Motor neuron (in vitro differentiated cells): ENCODE measurements at regions not wholly inside any gene's neighbourhood (a gene's known extent, or its start where the extent isn't known, plus 50 kb on each side); places are given as distances from the start of the nearest gene placed in this dataset.
"Not testable (repeated sequence)": the region's sequence is repeated elsewhere in the genome, so short reads cannot be mapped to it uniquely, and the experiment has no call there.

Experiments
- ATAC-seq, 8 experiments: fragments of 200-7000 bp; cut with Tn5 transposase; replicated peaks in 6 of 8; 2 replicates each; pipeline ENCODE4 v1.8.0; 2021; ENCODE audit warnings: mild to moderate bottlenecking in 8 of 8, moderate library complexity in 8 of 8
- H3K27ac ChIP-seq, 2 donors: fragments of 250-450 bp; sonication (Bioruptor Pico); 2 replicates each; pipeline ENCODE4 v1.9.0; 2021; ENCODE audit warnings: antibody characterized with exemption in 2 of 2, mild to moderate bottlenecking in 2 of 2, moderate library complexity in 1 of 2
- H3K4me1 ChIP-seq, 2 donors: fragments of 250-450 bp; sonication (Bioruptor Pico); replicated peaks in 1 of 2; 2 replicates each; pipeline ENCODE4 v1.6.1; 2021; ENCODE audit warnings: antibody characterized with exemption in 2 of 2, mild to moderate bottlenecking in 2 of 2, moderate library complexity in 1 of 2
- H3K4me3 ChIP-seq, 5 donors: fragments of 250-450 bp; sonication (Bioruptor Pico); 2 replicates each; pipeline ENCODE4 v1.9.0; 2021; ENCODE audit warnings: antibody characterized with exemption in 5 of 5, mild to moderate bottlenecking in 5 of 5, moderate library complexity in 4 of 5
- WGBS, 10 experiments: fragments of 450-650 bp; shearing (Covaris generic); methylation state at CpG; one replicate each; pipeline ENCODE4 v1.0.0; 2022; 5-methylcytosine and 5-hydroxymethylcytosine counted together
- in situ Hi-C, 9 experiments: fragments of 400-800 bp; cut with MboI; loops; one replicate each; pipeline ENCODE4 v1.15.0; 2021; ENCODE audit warnings: low sequenced_read_pairs in 9 of 9, low pct_unique_long_range_greater_than_20kb in 2 of 9; ENCODE audit not compliant: unreplicated experiment in 9 of 9

- whole genome bisulfite sequencing, 10 experiments, result 0 to 97% (median 73%) methylated on average over 1 to 4 of the region's 4 CpGs; no CpG with 5 or more reads in 2 of the 10 experiments
- ATAC-seq, result no peak
- Histone ChIP-seq H3K27ac (no peak overlapping the region), H3K4me3 (no peak overlapping the region), H3K4me1 (no peaks in the 10 kb centered on the region)
- in situ Hi-C loops, result no loop called here
Observed at GRCh38 chr7:21338728-21339164, 89.1 kb upstream of the SP4 start.

GRCh38 chr7:21344900-21345299, 83.0 kb upstream of the SP4 start:
- H3K27ac ChIP-seq, H3K4me3 ChIP-seq, ATAC-seq, H3K4me1 ChIP-seq, in situ Hi-C loops: not testable (repeated sequence)
- 0 to 80% (median 51%) methylated on average over 1 to 5 of the region's 7 CpGs; no CpG with 5 or more reads in 3 of the 10 experiments for WGBS, 10 experiments

GRCh38 chr7:21345361-21345760, 82.5 kb upstream of the SP4 start:
- ATAC-seq, result no peak
- H3K4me1 ChIP-seq, result peaks cover 0 to 3% of the 10 kb centered on the region in 2 donors
- in situ Hi-C loops, result no loop called here
- WGBS, 10 experiments, result 25 to 94% (median 80%) methylated on average over 1 to 7 of the region's 9 CpGs; no CpG with 5 or more reads in 3 of the 10 experiments
- no peak overlapping the region for H3K4me3 ChIP-seq
- no peak overlapping the region for H3K27ac ChIP-seq

DNA sequence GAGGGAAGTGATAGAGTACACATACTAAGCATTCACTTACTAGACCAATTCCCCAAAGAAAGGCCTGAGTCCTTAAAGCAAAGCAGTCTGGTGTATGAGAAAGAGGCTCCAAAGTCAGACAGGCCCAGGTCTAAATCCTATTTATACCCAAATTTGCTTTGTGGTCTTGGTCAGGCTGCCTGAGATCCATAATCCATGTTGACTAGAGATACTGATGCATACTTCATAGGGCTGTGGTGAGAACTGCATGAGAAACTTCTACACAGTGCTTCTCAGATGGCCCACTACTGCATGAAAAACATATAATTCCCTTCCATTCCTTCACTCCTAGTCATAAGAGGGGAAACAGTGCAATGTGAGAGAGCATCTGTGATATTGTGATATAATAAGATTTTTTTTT, 81.6 kb upstream of the SP4 start:
- no peak for ATAC-seq
- H3K27ac ChIP-seq, result no peak overlapping the region
- H3K4me3 ChIP-seq, result no peak overlapping the region
- peaks cover 0 to 3% of the 10 kb centered on the region in 2 donors for H3K4me1 ChIP-seq
- in situ Hi-C loops, result no loop called here

DNA sequence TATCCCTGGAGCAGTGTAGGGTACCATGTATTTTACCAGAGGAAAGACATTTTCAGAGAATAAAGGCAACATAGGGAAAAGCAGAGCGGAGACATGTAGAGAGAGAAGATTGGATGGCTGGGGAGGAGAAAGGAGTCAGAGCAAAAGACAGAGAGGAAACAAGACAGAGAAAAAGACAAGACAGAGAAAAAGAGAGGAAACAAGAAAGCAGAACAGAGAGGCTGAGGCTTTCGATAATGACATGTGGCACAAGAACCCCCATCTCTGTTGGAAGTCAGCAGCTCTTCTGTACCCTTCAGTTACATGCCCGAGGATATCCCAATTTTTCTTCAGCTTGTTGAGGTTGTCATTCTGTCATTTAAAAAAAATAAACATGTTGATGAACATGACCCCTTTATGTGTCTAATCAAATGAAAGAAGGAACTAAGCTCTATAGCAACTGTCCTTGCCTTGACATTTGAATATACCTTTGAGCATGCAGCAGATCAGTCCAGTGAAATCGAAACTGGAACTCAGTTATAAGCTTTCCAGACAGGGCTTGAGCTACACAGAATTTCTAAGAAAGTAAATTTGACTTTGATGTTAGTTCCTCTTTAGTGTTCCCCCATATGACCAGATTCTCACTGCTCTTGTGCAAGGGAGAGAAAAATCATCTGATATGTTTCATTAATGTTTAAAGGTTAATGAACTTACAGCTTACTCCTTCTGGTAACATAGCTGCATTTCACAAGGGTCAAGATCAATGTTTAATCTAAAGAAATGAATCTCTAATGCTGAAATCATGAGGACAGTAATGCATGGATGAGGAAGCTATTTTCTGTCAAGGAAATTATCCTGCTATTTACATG, 75.1 kb upstream of the SP4 start:
- H3K4me1 ChIP-seq, result no peaks in the 10 kb centered on the region

GRCh38 chr7:21353388-21353780, 74.5 kb upstream of the SP4 start:
- Histone ChIP-seq H3K27ac (no peak overlapping the region), H3K4me3 (no peak overlapping the region), H3K4me1 (peaks cover under 1 to 3% of the 10 kb centered on the region in 2 donors)
- ATAC-seq, result no peak
- in situ Hi-C loops, result no loop called here
- WGBS, 10 experiments, result 4 to 93% (median 76%) methylated on average over 2 to 4 of the region's 4 CpGs

More for the DNA sequence above, 75.1 kb upstream of the SP4 start:
- in situ Hi-C loops, result no loop called here
- H3K4me3 ChIP-seq, result no peak overlapping the region
- no peak overlapping the region for H3K27ac ChIP-seq
- WGBS, 10 experiments, result 8 to 94% (median 56%) methylated on average over 2 to 4 of the region's 4 CpGs; no CpG with 5 or more reads in 2 of the 10 experiments
- ATAC-seq, result peak in 2 of 8 experiments; percentile 28 to 46

DNA sequence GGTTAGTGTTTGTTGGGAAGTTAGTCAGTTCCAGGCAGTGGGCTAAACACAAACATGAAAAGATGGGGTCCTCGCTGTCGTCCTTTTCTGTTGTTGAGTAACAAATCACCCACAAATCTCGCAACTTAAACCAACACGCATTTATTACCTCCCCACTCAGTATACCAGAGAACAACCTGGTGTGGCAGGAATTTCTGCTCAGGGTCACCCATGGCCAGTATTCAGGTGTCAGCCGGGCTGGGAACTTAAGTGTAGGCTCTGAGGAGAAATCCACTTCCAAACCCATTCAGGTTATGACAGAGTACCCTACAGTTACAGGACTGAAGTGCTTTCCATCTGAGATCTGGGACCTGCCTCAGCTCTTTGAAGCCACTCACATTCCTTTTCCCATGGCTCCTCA, 73.6 kb upstream of the SP4 start:
- ATAC-seq, result no peak
- Histone ChIP-seq H3K27ac (no peak overlapping the region), H3K4me3 (no peak overlapping the region), H3K4me1 (peaks cover 9% of the 10 kb centered on the region in 2 donors)
- in situ Hi-C loops, result no loop called here
- 0 to 96% (median 77%) methylated on average over 1 to 5 of the region's 5 CpGs; no CpG with 5 or more reads in 2 of the 10 experiments for WGBS, 10 experiments

GRCh38 chr7:21355406-21355874, 72.4 kb upstream of the SP4 start:
- Histone ChIP-seq H3K4me3 (no peak overlapping the region), H3K4me1 (peaks cover 9 to 10% of the 10 kb centered on the region in 2 donors), H3K27ac (no peak overlapping the region)
- in situ Hi-C loops, result no loop called here
- no peak for ATAC-seq
- 40 to 100% (median 80%) methylated on average over 1 to 2 of the region's 2 CpGs; no CpG with 5 or more reads in 5 of the 10 experiments for WGBS, 10 experiments

- H3K4me1 ChIP-seq, result peaks cover 9 to 10% of the 10 kb centered on the region in 2 donors
- no peak overlapping the region for H3K27ac ChIP-seq
- in situ Hi-C loops, result no loop called here
- ATAC-seq, result no peak
- no peak overlapping the region for H3K4me3 ChIP-seq
Observed at GRCh38 chr7:21356616-21357015, 71.3 kb upstream of the SP4 start.

- no peak for ATAC-seq
- Histone ChIP-seq H3K27ac (no peak overlapping the region), H3K4me1 (peaks cover 9 to 10% of the 10 kb centered on the region in 2 donors), H3K4me3 (no peak overlapping the region)
- 5 to 100% (median 86%) methylated on average over 1 to 3 of the region's 3 CpGs for WGBS, 10 experiments
- in situ Hi-C loops, result no loop called here
Observed at GRCh38 chr7:21357151-21358097, 70.5 kb upstream of the SP4 start.

DNA sequence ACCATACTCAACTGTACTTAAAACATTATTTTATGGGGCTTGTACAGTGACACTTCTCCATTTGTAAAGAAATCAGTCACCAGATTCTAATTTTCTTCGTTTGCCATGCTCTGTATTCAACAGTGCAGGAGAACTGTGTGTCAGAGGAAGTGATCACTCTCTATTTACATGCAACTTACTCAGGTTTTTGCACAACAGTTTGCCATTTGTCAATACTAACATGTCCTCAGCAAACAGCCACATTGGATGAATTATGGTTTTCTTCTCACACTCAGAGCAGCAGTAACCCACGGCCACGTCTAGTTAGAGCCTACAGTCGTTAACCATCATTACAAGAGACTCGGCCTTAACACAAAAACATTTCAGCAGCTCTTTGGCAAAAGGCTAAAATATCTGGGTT, 69.2 kb upstream of the SP4 start:
- ATAC-seq, result peak in 5 of 8 experiments; percentile 70 to 91 (median 80)
- in situ Hi-C loops, result no loop called here
- 0 to 100% (median 67%) methylated on average over 1 to 5 of the region's 5 CpGs; no CpG with 5 or more reads in 3 of the 10 experiments for WGBS, 10 experiments
- H3K4me3 ChIP-seq, result no peak overlapping the region
- H3K4me1 ChIP-seq, result peaks cover 9 to 10% of the 10 kb centered on the region in 2 donors
- H3K27ac ChIP-seq, result no peak overlapping the region

- Histone ChIP-seq H3K27ac (no peak overlapping the region), H3K4me3 (no peak overlapping the region), H3K4me1 (peaks cover 9 to 10% of the 10 kb centered on the region in 2 donors)
- ATAC-seq, result peak in 5 of 8 experiments; percentile 31 to 81 (median 71)
- in situ Hi-C loops, result no loop called here
- WGBS, 10 experiments, result 0 to 67% (median 33%) methylated on average over 1 of the region's 1 CpG; no CpG with 5 or more reads in 4 of the 10 experiments
Observed at GRCh38 chr7:21359163-21359562, 68.7 kb upstream of the SP4 start.
